Common myeloid progenitor, CD34-positive (primary cell): ENCODE measurements at regions not wholly inside any gene's neighbourhood (a gene's known extent, or its start where the extent isn't known, plus 50 kb on each side); places are given as distances from the start of the nearest gene placed in this dataset.

Experiments
- CTCF ChIA-PET: fragments of 350-600 bp; sonication (Branson Sonifier 250); formaldehyde crosslinking; loops from one replicate; lab custom pipeline; 2021; ENCODE audit warnings: antibody characterized with exemption; lab: Charles Lee
- POLR2A ChIA-PET: fragments of 350-600 bp; sonication (Branson Sonifier 250); formaldehyde crosslinking; loops from one replicate; lab custom pipeline; 2021; ENCODE audit warnings: antibody characterized with exemption; lab: Charles Lee
- DNase-seq, 3 donors: peaks; one replicate each; pipeline versions ENCODE4 v3.0.0 to v3.0.0-alpha.2; 2013
- H3K27ac ChIP-seq, 2 experiments: 1 replicate in 1 of 2; 2 replicates in 1 of 2; pipeline ENCODE4 v1.7.0; 2013; ENCODE audit warnings: inconsistent platforms in 2 of 2, low read length in 2 of 2, mild to moderate bottlenecking in 2 of 2, low read depth in 1 of 2, moderate library complexity in 1 of 2; ENCODE audit not compliant: severe bottlenecking in 2 of 2, insufficient read depth in 1 of 2, poor library complexity in 1 of 2
- H3K27me3 ChIP-seq, 5 experiments: replicated peaks in 2 of 5; 1 replicate in 3 of 5; 2 replicates in 2 of 5; pipeline versions ENCODE4 v1.6.1 to v1.7.0; 2013; ENCODE audit warnings: low read length in 4 of 5, mild to moderate bottlenecking in 2 of 5, moderate library complexity in 2 of 5, inconsistent platforms in 1 of 5; ENCODE audit not compliant: insufficient read depth in 5 of 5, control insufficient read depth in 4 of 5
- H3K36me3 ChIP-seq, 4 experiments: 1 replicate in 2 of 4; 2 replicates in 2 of 4; pipeline versions ENCODE4 v1.6.1 to v1.7.0; 2013; ENCODE audit warnings: low read length in 3 of 4, control low read depth in 1 of 4, mild to moderate bottlenecking in 1 of 4; ENCODE audit not compliant: control insufficient read depth in 4 of 4, insufficient read depth in 4 of 4
- H3K4me1 ChIP-seq, 4 experiments: 1 replicate in 3 of 4; 2 replicates in 1 of 4; pipeline versions ENCODE4 v1.6.1 to v1.7.1; 2013; ENCODE audit warnings: low read length in 3 of 4, mild to moderate bottlenecking in 3 of 4, control low read depth in 1 of 4, inconsistent platforms in 1 of 4, moderate library complexity in 1 of 4; ENCODE audit not compliant: control insufficient read depth in 4 of 4, insufficient read depth in 4 of 4; ENCODE audit errors: control extremely low read depth in 1 of 4
- H3K4me3 ChIP-seq, 7 experiments: 1 replicate in 4 of 7; 2 replicates in 3 of 7; pipeline versions ENCODE4 v1.5.1 to v1.7.0; 2013; ENCODE audit warnings: mild to moderate bottlenecking in 7 of 7, low read length in 6 of 7, moderate library complexity in 6 of 7, inconsistent platforms in 2 of 7, low read depth in 2 of 7, control low read depth in 1 of 7; ENCODE audit not compliant: insufficient read depth in 4 of 7, control insufficient read depth in 1 of 7; ENCODE audit errors: extremely low read depth in 1 of 7
- H3K9me3 ChIP-seq, 5 experiments: 1 replicate in 4 of 5; 2 replicates in 1 of 5; pipeline versions ENCODE4 v1.6.1 to v1.7.1; 2013; ENCODE audit warnings: low read length in 4 of 5, mild to moderate bottlenecking in 2 of 5, inconsistent platforms in 1 of 5, low read depth in 1 of 5, moderate library complexity in 1 of 5; ENCODE audit not compliant: control insufficient read depth in 4 of 5, insufficient read depth in 2 of 5; ENCODE audit errors: control extremely low read depth in 1 of 5
- WGBS: methylation state at CpG from one replicate; pipeline ENCODE4 v1.1.5; 2013; ENCODE audit not compliant: insufficient coverage; 5-methylcytosine and 5-hydroxymethylcytosine counted together

DNA sequence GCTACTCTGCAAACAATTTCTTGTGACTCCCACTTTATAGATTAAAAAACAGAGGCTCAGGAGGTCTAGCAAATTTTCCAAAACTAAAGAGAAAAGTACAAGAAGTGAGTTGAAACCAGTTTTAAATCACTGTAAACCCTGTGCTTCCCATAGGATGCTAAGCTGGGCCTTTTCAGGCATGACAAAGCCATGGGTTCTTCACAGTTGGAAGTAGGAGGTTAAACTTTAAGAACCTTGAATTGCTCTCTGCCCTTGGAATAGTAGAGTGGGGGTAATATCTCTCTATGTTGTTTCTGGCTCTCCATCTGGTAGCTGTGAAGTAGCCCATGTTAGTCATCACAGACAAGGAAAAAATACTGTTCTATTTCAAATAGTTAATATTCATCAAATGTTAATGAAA lies 193.6 kb upstream of the SATB1 start:
- Histone ChIP-seq H3K4me3 (no peak overlapping the region), H3K9me3 (no peaks in the 10 kb centered on the region), H3K36me3 (no peaks in the 10 kb centered on the region), H3K27ac (no peak overlapping the region), H3K4me1 (no peaks in the 10 kb centered on the region), H3K27me3 (no peaks in the 10 kb centered on the region)
- POLR2A ChIA-PET, result no interaction called here
- no peak for DNase-seq
- CTCF ChIA-PET, result interaction anchor here (0.5 kb wide), 1 partner anchor 33 kb away, joined by 3 read pairs; no protein-coding TSS in a partner anchor

DNA sequence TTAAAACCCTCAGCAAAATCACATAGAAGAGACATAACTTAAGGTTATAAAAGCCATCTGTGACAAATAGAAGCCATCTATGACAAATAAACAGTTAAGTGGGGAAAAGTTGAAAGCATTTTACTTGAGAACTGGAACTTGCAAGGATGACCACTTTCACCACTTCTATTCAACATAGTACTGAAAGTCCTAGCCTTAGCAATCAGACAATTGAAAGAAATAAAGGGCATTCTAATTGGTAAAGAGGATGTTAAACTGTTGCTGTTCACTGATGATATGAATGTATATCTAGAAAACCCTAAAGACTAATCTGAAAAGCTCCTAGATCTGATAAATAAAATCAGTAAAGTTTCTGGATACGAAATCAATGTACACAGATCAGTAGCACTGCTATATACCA lies 186.9 kb upstream of the SATB1 start:
- Histone ChIP-seq H3K9me3 (peaks cover 0 to 2% (median 0%) of the 10 kb centered on the region in 5 experiments), H3K27ac (no peak overlapping the region), H3K4me3 (no peak overlapping the region), H3K4me1 (peaks cover 0 to 2% (median 0%) of the 10 kb centered on the region in 4 experiments), H3K36me3 (no peaks in the 10 kb centered on the region), H3K27me3 (no peaks in the 10 kb centered on the region)
- DNase-seq, result no peak
- ChIA-PET POLR2A (no interaction called here), CTCF (no interaction called here)
- WGBS, result no CpG with 5 or more reads among the region's 1 CpG

DNA sequence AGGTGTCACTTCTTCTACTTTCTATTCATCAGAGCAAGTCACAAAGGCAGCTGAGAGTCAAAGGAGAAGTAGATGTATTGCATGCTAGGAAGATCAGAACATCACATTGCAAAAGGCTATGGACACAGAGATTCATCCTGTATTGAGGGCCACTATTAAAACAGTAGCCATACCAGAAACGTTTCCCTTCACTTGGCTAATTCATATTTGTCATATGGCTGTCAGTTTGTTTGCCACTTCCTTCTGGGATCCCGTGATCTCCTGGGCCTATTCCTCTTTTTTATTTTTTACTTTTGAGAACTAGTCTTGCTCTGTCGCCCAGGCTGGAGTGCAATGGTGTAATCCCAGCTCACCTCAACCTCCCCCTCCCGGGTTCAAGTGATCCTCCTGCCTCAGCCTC lies 184.0 kb upstream of the SATB1 start:
- Histone ChIP-seq H3K27me3 (no peaks in the 10 kb centered on the region), H3K27ac (no peak overlapping the region), H3K4me3 (no peak overlapping the region), H3K4me1 (peaks cover 0 to 2% (median 0%) of the 10 kb centered on the region in 4 experiments), H3K9me3 (peaks cover 0 to 2% (median 0%) of the 10 kb centered on the region in 5 experiments), H3K36me3 (no peaks in the 10 kb centered on the region)
- POLR2A ChIA-PET, result no interaction called here
- WGBS, result 60% methylated on average over 3 of the region's 4 CpGs
- peak in 1 of 3 donors; percentile 12 for DNase-seq
- CTCF ChIA-PET, result interaction anchor here (0.7 kb wide), 1 partner anchor 43 kb away, joined by 3 read pairs; no protein-coding TSS in a partner anchor

DNA sequence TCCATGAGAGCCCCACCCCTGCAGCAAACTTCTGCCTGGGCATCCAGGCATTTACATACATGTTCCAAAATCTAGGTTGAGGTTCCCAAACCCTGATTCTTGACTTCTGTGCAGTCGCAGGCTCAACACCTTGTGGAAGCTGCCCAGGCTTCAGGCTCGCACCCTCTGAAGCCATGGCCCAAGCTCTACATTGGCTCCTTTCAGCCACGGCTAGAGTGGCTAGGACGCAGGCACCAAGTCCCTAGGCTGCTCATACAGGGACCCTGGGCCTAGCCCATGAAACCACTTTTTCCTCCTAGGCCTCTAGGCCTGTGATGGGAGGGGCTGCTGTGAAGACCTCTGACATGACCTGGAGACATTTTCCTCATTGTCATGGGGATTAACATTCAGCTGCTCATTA lies 172.8 kb upstream of the SATB1 start:
- DNase-seq, result no peak
- Histone ChIP-seq H3K4me1 (no peaks in the 10 kb centered on the region), H3K27ac (no peak overlapping the region), H3K27me3 (no peaks in the 10 kb centered on the region), H3K36me3 (no peaks in the 10 kb centered on the region), H3K4me3 (no peak overlapping the region), H3K9me3 (peaks cover 0 to 10% (median 3%) of the 10 kb centered on the region in 5 experiments)
- 100% methylated on average over 4 of the region's 4 CpGs for WGBS
- ChIA-PET POLR2A (no interaction called here), CTCF (no interaction called here)

DNA sequence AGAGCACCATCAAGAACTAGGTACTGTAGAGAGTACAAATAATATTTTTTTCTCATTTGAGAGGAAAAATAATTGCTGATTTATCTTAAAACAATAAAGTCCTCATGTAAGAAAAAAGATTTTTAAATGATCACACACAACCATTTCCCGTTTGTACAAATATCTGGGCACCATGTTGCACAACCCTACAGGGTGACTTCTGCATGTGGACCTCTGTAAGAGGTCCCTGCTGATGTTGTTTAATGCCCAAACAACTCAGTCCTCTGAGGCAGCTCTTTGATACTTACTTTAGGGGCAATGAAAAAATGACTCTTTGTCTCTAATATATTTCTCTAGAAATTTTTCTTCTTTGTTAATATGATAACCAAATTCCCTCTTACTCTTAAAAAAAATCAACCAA lies 168.1 kb upstream of the SATB1 start:
- no CpG with 5 or more reads among the region's 1 CpG for WGBS
- POLR2A ChIA-PET, result no interaction called here
- no peak overlapping the region for H3K4me3 ChIP-seq
- H3K36me3 ChIP-seq, result no peaks in the 10 kb centered on the region
- no peak for DNase-seq
- H3K9me3 ChIP-seq, result peaks cover 0 to 10% (median 3%) of the 10 kb centered on the region in 5 experiments
- no peaks in the 10 kb centered on the region for H3K27me3 ChIP-seq
- no peaks in the 10 kb centered on the region for H3K4me1 ChIP-seq
- H3K27ac ChIP-seq, result no peak overlapping the region
- CTCF ChIA-PET, result no interaction called here

DNA sequence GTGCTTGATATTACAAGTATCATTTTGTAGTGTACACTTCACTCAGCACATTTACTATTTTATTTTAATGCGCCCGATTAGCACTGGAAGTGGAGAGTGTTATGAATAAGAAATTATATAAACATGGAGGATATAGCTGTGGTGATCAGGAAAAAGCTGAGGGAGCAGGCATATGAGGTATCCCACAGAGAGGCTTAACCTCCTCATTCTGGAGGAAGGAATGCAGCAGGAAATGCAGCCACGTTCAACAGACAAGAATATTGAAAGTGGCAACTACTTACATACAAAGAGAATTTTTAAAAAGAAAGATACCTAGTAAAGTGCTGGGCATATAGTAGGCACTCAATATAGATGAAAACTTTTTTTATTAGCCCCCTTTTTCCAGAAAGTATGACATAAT lies 166.0 kb upstream of the SATB1 start:
- Histone ChIP-seq H3K27me3 (no peaks in the 10 kb centered on the region), H3K4me3 (no peak overlapping the region), H3K9me3 (no peaks in the 10 kb centered on the region), H3K27ac (no peak overlapping the region), H3K36me3 (no peaks in the 10 kb centered on the region), H3K4me1 (no peaks in the 10 kb centered on the region)
- 90% methylated on average over 2 of the region's 3 CpGs for WGBS
- DNase-seq, result no peak
- ChIA-PET POLR2A (no interaction called here), CTCF (no interaction called here)

DNA sequence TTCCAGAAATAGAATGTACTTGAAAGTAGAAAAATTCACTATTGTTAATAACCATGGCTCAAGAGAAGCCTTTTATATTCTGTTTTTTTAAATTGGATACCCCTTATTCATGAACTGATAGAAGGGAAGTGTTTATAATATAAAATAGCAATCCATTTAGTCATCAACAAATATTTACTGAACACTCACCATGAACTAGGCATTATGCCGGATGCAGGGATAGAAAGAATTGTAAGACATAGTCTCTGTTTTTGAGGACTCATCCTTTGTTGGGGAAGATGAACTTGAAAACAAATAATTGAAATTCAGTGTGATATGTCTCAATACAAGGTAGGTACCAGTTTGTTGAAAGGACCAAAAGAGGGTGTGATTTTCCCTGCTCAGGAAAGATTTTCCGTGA lies 160.9 kb upstream of the SATB1 start:
- H3K36me3 ChIP-seq, result no peaks in the 10 kb centered on the region
- POLR2A ChIA-PET, result no interaction called here
- H3K27ac ChIP-seq, result no peak overlapping the region
- DNase-seq, result no peak
- peaks cover 0 to 11% (median 3%) of the 10 kb centered on the region in 4 experiments for H3K4me1 ChIP-seq
- no peaks in the 10 kb centered on the region for H3K27me3 ChIP-seq
- H3K9me3 ChIP-seq, result peaks cover 0 to 7% (median 2%) of the 10 kb centered on the region in 5 experiments
- CTCF ChIA-PET, result no interaction called here
- H3K4me3 ChIP-seq, result no peak overlapping the region
- 100% methylated on average over 2 of the region's 2 CpGs for WGBS
